Fibroblast of villous mesenchyme (primary cell): ENCODE measurements at regions not wholly inside any gene's neighbourhood (a gene's known extent, or its start where the extent isn't known, plus 50 kb on each side); places are given as distances from the start of the nearest gene placed in this dataset.

Source experiments
- DNase-seq: peaks from one replicate; pipeline ENCODE4 v3.0.0-alpha.2; 2010; ENCODE audit warnings: low read depth
- H3K4me3 ChIP-seq: 2 replicates; pipeline ENCODE4 v1.5.1; 2011; ENCODE audit warnings: low read depth, mild to moderate bottlenecking, low read length
- TF ChIP-seq, protein P1 (sequence below): IDR thresholded peaks from 2 replicates; pipeline ENCODE4 v1.5.1; 2012; ENCODE audit warnings: low read depth, mild to moderate bottlenecking, low read length; ENCODE audit not compliant: insufficient read depth

DNA sequence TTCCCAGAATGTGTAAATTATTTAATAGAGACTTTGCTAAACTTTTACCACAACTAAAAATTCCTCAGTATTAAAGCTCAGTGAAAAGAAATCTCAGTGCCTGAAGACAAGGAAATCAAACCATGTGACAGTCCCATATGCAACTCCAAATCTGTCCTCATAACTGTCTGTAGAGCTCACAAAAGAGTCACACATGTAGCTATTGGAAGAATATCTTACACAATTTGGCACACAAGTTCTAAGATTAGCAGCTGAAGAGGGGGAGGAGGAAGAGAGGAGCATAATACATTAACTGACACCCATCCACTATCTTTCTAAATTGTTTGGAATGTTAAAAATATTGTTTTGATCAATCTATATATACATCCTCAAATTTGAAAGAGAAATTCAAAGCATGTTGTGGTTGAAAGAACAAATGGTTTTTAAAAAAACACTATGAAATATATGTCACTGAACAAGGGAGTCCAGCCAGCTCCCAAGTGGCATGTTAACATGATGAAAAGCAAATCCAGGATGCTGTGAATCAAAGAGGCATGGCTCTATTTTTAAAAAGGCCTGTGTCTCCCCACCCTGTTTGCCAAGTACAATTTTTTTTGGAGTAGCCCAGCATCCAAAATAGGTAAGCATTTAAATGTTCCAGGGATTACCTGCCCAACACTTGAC, 126.3 kb upstream of the NANOGP8 start:
- DNase-seq: no peak
- TF ChIP-seq, protein P1, sequence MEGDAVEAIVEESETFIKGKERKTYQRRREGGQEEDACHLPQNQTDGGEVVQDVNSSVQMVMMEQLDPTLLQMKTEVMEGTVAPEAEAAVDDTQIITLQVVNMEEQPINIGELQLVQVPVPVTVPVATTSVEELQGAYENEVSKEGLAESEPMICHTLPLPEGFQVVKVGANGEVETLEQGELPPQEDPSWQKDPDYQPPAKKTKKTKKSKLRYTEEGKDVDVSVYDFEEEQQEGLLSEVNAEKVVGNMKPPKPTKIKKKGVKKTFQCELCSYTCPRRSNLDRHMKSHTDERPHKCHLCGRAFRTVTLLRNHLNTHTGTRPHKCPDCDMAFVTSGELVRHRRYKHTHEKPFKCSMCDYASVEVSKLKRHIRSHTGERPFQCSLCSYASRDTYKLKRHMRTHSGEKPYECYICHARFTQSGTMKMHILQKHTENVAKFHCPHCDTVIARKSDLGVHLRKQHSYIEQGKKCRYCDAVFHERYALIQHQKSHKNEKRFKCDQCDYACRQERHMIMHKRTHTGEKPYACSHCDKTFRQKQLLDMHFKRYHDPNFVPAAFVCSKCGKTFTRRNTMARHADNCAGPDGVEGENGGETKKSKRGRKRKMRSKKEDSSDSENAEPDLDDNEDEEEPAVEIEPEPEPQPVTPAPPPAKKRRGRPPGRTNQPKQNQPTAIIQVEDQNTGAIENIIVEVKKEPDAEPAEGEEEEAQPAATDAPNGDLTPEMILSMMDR: no peak
- no peak overlapping the region for H3K4me3 ChIP-seq

DNA sequence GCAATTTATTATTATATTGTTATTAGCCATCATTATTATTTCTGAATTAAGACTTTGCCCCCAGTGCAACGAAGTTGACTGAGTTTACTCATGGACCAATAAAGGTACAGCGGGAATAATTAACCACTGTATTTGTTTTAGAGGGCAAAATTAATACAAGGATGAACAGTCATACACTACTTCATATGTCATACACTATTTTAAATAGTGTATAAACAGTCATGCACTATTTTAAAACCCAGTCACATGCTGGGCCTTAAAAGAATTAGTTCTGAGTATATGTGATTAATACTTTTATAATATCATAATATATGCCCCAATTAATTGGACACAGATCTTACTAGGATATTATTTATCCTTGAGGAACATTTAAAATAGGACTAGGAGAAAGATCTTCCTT, 125.3 kb upstream of the NANOGP8 start:
- TF ChIP-seq, protein P1: no peak
- DNase-seq: no peak
- no peak overlapping the region for H3K4me3 ChIP-seq

DNA sequence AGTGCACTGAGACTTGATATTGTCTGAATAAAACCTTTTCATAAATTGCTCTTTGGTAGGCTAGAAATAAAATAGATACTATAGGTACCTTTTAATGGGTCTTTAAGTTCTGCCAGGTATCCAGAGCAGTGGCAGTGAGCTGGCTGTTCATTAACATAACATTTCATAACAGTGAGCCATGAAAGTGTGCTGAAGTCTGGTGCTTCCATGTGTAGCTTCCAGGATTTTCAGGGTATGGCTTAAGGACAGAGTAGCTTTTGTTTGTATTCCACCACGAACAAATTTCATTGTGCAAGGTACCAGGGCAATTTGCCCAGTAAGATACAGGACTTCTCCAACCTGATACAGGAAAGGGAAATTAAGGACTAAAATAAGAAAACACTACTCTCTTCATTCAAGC, 124.7 kb upstream of the NANOGP8 start:
- no peak for DNase-seq
- TF ChIP-seq, protein P1: no peak
- H3K4me3 ChIP-seq: no peak overlapping the region

DNA sequence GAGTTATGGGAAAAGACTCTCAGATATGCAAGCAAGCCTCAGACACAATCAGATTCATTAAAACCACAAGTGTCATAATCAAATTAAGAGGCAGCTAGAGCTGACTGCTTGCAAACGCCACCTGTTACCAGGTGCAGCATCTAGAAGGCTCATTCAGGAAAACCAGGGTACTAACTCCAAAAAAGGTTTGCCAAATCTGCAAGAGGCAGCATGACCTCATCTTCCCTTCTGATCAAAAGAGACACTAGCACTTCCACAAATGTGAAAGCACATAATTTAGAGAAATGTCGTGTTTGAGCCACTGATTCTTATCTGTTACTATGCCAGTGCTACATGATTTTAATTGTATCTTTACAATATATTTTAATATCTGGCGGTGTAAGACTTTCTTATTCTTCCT, 123.3 kb upstream of the NANOGP8 start:
- DNase-seq: no peak
- H3K4me3 ChIP-seq: no peak overlapping the region
- TF ChIP-seq, protein P1: no peak

DNA sequence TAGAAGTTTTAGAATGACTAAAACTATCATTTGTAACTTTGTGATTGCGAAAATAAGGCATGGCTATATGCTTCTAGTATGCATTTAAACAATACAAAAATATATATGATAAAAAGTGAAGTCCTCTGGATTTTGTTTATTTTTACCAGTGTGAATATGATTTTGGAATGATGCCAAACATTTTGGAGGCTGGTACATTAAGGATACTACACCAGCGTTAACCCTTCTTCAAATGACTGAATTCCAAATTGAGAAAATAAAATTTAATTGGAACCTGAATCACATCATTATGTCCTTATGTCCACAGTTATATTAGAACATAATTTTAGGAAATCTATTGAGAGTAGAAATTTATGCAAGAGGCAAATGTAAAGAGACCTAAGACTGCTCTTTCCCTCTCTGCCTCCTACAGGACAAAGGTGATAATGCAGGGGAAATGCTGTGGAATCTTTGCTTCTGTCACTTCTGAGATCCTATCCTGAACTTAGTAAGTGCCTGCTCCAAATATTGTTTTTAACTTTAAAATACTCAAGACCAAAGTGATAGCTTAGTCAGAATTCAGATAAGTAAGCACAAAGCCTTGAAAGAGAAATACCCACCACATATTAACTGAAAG, 121.1 kb upstream of the NANOGP8 start:
- TF ChIP-seq, protein P1: peak; percentile 55
- peak; percentile 5 for DNase-seq
- no peak overlapping the region for H3K4me3 ChIP-seq

DNA sequence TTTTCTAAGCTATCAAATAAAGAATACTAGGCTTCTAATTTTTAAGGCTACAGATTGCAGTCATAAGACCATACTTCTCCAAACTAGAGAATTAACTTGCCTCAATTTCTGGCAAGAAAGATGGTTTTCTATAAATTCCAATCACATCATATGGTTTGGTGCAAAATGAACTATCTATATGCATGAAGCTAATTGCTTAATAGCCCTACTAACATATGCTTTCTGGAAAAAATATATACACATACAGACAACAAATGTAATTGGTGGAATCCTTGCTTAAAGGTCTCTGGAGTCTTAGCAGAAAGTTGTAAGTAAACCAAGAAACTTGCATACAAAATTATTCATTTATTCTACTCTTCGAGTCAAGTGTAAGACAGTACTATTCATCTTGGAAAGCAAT, 113.1 kb upstream of the NANOGP8 start:
- no peak for DNase-seq
- no peak overlapping the region for H3K4me3 ChIP-seq
- TF ChIP-seq, protein P1: no peak
